ENCODE measurements at regions not wholly inside any gene's neighbourhood (a gene's known extent, or its start where the extent isn't known, plus 50 kb on each side); places are given as distances from the start of the nearest gene placed in this dataset.

- no peaks in the 10 kb centered on the region for H3K36me3 Mint-ChIP-seq (ENCODE audit: unreplicated experiment)
- TF ChIP-seq, protein P1, sequence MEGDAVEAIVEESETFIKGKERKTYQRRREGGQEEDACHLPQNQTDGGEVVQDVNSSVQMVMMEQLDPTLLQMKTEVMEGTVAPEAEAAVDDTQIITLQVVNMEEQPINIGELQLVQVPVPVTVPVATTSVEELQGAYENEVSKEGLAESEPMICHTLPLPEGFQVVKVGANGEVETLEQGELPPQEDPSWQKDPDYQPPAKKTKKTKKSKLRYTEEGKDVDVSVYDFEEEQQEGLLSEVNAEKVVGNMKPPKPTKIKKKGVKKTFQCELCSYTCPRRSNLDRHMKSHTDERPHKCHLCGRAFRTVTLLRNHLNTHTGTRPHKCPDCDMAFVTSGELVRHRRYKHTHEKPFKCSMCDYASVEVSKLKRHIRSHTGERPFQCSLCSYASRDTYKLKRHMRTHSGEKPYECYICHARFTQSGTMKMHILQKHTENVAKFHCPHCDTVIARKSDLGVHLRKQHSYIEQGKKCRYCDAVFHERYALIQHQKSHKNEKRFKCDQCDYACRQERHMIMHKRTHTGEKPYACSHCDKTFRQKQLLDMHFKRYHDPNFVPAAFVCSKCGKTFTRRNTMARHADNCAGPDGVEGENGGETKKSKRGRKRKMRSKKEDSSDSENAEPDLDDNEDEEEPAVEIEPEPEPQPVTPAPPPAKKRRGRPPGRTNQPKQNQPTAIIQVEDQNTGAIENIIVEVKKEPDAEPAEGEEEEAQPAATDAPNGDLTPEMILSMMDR (IDR thresholded peaks at IDR 0.05): no peak
- no peaks in the 10 kb centered on the region for H3K4me1 Mint-ChIP-seq (ENCODE audit: unreplicated experiment)
- no peak overlapping the region for H3K27ac Mint-ChIP-seq (ENCODE audit: unreplicated experiment)
- peaks cover 15% of the 10 kb centered on the region for H3K9me3 Mint-ChIP-seq (ENCODE audit: unreplicated experiment)
- no peak for DNase-seq (ENCODE audit: extremely low spot score, unreplicated experiment)
- no peaks in the 10 kb centered on the region for H3K27me3 Mint-ChIP-seq (ENCODE audit: unreplicated experiment)
- no peak overlapping the region for H3K4me3 Mint-ChIP-seq (ENCODE audit: unreplicated experiment)
Measured at GRCh38 chr5:101860563-101860962, 435.5 kb downstream of the SLCO4C1 start.

DNA sequence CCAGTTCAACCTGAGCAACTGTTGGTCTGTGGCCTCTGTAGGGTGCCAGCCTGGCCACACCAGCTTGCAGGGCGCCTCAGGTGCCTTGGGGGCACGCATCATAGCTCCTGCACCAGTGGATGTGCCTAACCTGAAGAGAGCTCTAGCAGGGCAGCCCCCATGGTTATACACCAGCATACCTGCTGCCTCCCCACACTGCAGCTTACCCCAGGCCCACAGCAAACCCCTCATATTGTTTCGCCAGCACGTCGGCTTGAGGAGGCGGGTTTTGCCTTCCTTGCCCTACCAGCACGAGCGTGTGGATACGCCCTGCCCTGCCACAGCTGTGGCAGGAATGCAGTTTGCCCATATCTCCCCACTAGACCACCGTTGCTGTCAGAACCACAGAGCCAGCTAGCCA lies 435.9 kb downstream of the SLCO4C1 start:
- Mint-ChIP-seq H3K4me1 (ENCODE audit: unreplicated experiment) (no peaks in the 10 kb centered on the region), H3K36me3 (ENCODE audit: unreplicated experiment) (no peaks in the 10 kb centered on the region), H3K9me3 (ENCODE audit: unreplicated experiment) (peaks cover 15% of the 10 kb centered on the region), H3K4me3 (ENCODE audit: unreplicated experiment) (no peak overlapping the region), H3K27ac (ENCODE audit: unreplicated experiment) (no peak overlapping the region), H3K27me3 (ENCODE audit: unreplicated experiment) (no peaks in the 10 kb centered on the region)
- DNase-seq (ENCODE audit: extremely low spot score, unreplicated experiment): no peak
- TF ChIP-seq, protein P1 (IDR thresholded peaks at IDR 0.05): no peak

DNA sequence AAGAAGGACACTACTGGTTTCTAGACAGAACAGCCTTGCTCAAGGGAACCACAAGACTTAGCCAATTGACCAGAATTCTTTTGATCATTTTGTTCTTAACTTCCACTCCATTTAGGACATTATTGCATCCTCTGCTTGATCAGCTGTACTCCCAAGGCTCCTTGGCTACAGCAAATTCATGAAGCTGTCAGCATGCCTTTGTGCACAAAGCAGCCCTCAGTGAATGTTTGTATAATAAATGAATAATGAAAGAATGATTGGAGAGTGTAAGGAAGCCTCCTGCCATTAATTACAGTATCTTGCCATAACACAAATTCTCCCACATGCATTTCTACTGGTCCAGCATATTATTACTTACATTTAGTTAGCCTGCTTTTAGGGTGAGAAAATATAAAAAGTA lies 449.6 kb downstream of the SLCO4C1 start:
- Mint-ChIP-seq H3K9me3 (ENCODE audit: unreplicated experiment) (peaks cover 8% of the 10 kb centered on the region), H3K4me1 (ENCODE audit: unreplicated experiment) (no peaks in the 10 kb centered on the region), H3K27me3 (ENCODE audit: unreplicated experiment) (no peaks in the 10 kb centered on the region), H3K27ac (ENCODE audit: unreplicated experiment) (no peak overlapping the region), H3K36me3 (ENCODE audit: unreplicated experiment) (no peaks in the 10 kb centered on the region), H3K4me3 (ENCODE audit: unreplicated experiment) (no peak overlapping the region)
- TF ChIP-seq, protein P1 (IDR thresholded peaks at IDR 0.05): no peak
- DNase-seq (ENCODE audit: extremely low spot score, unreplicated experiment): no peak

DNA sequence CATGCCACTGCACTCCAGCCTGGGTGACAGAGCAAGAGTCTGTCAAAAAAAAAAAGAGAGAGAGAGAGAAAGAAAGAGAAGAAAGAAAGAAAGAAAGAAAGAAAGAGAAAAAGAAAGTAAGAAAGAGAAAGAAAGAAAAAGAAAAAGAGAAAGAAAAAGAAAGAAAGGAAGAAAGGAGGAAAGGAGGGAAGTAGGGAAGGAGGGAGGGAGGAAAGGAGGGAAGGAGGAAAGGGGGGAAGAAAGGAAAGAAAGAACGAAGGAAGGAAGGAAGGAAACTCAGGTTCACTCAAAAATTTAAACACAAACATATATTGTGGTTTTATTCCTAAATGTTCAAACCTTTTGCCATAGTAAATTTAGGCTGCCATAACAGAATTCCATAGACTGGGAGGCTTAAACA lies 453.0 kb downstream of the SLCO4C1 start:
- Mint-ChIP-seq H3K27ac (ENCODE audit: unreplicated experiment) (no peak overlapping the region), H3K36me3 (ENCODE audit: unreplicated experiment) (no peaks in the 10 kb centered on the region), H3K4me3 (ENCODE audit: unreplicated experiment) (no peak overlapping the region), H3K27me3 (ENCODE audit: unreplicated experiment) (no peaks in the 10 kb centered on the region), H3K9me3 (ENCODE audit: unreplicated experiment) (no peaks in the 10 kb centered on the region), H3K4me1 (ENCODE audit: unreplicated experiment) (no peaks in the 10 kb centered on the region)
- TF ChIP-seq, protein P1 (IDR thresholded peaks at IDR 0.05): no peak
- no peak for DNase-seq (ENCODE audit: extremely low spot score, unreplicated experiment)

- no peak overlapping the region for H3K4me3 Mint-ChIP-seq (ENCODE audit: unreplicated experiment)
- no peaks in the 10 kb centered on the region for H3K4me1 Mint-ChIP-seq (ENCODE audit: unreplicated experiment)
- no peaks in the 10 kb centered on the region for H3K9me3 Mint-ChIP-seq (ENCODE audit: unreplicated experiment)
- no peak overlapping the region for H3K27ac Mint-ChIP-seq (ENCODE audit: unreplicated experiment)
- TF ChIP-seq, protein P1 (IDR thresholded peaks at IDR 0.05): no peak
- DNase-seq (ENCODE audit: extremely low spot score, unreplicated experiment): no peak
- H3K27me3 Mint-ChIP-seq (ENCODE audit: unreplicated experiment): no peaks in the 10 kb centered on the region
- no peaks in the 10 kb centered on the region for H3K36me3 Mint-ChIP-seq (ENCODE audit: unreplicated experiment)
Measured at GRCh38 chr5:101838435-101838834, 457.6 kb downstream of the SLCO4C1 start.

Data from osteocyte (in vitro differentiated cells).